Mesodermal cell (in vitro differentiated cells): ENCODE measurements at regions not wholly inside any gene's neighbourhood (a gene's known extent, or its start where the extent isn't known, plus 50 kb on each side); places are given as distances from the start of the nearest gene placed in this dataset.

Experiments used
- H3K27ac ChIP-seq: 2 replicates; pipeline ENCODE4 v1.7.0; 2013; ENCODE audit warnings: mild to moderate bottlenecking, low read depth, low read length, moderate library complexity; ENCODE audit not compliant: severe bottlenecking
- H3K36me3 ChIP-seq: 2 replicates; pipeline ENCODE4 v1.7.1; 2013; ENCODE audit warnings: mild to moderate bottlenecking, low read length, moderate library complexity; ENCODE audit not compliant: control insufficient read depth, insufficient read depth
- H3K4me1 ChIP-seq: one replicate; pipeline ENCODE4 v1.7.1; 2013; ENCODE audit warnings: mild to moderate bottlenecking, low read length; ENCODE audit not compliant: insufficient read depth, control insufficient read depth, poor library complexity, severe bottlenecking
- H3K4me3 ChIP-seq: 2 replicates; pipeline ENCODE4 v1.7.0; 2013; ENCODE audit warnings: low read length, control low read depth, mild to moderate bottlenecking; ENCODE audit not compliant: insufficient read depth, poor library complexity, severe bottlenecking; ENCODE audit errors: extremely low read depth
- H3K9me3 ChIP-seq: 2 replicates; pipeline ENCODE4 v1.7.1; 2013; ENCODE audit warnings: mild to moderate bottlenecking, low read length, moderate library complexity; ENCODE audit not compliant: control insufficient read depth
- WGBS, 2 experiments: methylation state at CpG; one replicate each; pipeline ENCODE4 v1.1.5; 2013; ENCODE audit warnings: missing lambda C conversion rate in 2 of 2; ENCODE audit not compliant: insufficient coverage in 2 of 2; 5-methylcytosine and 5-hydroxymethylcytosine counted together

DNA sequence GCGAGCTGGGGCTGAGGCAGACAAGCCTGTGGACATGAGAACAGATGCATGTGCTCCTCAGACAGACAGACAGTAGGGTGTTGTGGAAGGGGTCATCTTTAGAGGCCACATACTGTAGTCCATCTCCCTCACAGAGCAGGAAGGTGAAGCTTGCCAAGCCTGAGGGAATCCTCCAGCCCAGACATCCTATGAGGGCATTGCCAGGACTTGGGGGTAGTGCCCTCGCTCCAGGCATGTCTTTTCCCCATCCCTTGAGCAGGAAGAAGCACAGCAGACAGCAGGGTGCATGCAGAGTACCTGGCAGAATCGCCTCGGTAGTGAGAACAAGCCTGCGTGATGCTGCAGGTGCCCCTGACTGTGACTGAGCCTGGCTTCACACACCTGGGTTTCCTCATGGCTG is 66.5 kb upstream of the CLDN5 start:
- WGBS, 2 experiments, result 77 to 92% methylated on average over 3 to 5 of the region's 5 CpGs
- Histone ChIP-seq H3K4me1 (no peaks in the 10 kb centered on the region), H3K4me3 (no peak overlapping the region), H3K27ac (no peak overlapping the region), H3K36me3 (no peaks in the 10 kb centered on the region), H3K9me3 (no peaks in the 10 kb centered on the region)

GRCh38 chr22:19591568-19591967 is 67.4 kb upstream of the CLDN5 start:
- H3K4me3 ChIP-seq, result no peak overlapping the region
- no peaks in the 10 kb centered on the region for H3K36me3 ChIP-seq
- H3K27ac ChIP-seq, result no peak overlapping the region
- WGBS, 2 experiments, result 56 to 70% methylated on average over 2 of the region's 2 CpGs
- no peaks in the 10 kb centered on the region for H3K4me1 ChIP-seq
- no peaks in the 10 kb centered on the region for H3K9me3 ChIP-seq

DNA sequence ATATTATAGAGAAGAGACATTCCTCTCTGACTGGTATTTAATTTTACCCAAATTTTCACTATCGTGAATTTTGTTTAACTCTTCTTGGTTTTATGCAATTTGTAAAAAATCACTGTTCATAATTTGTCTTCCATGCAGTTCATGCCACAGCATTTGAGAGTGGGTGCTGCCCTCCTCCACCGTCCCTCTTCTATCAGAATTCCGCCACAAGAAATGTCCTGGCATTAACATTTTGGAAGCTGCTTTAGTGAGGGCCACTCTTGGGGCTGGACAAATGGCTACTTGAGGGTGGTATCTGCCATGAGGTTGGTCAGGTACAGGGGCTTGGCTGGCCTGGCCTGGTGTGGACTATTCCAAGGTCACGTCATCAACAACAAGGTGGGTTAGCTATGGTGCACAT is 68.3 kb upstream of the CLDN5 start:
- 100% methylated on average over 3 of the region's 4 CpGs for WGBS, 2 experiments
- Histone ChIP-seq H3K4me1 (no peaks in the 10 kb centered on the region), H3K9me3 (no peaks in the 10 kb centered on the region), H3K36me3 (no peaks in the 10 kb centered on the region), H3K27ac (no peak overlapping the region), H3K4me3 (no peak overlapping the region)

DNA sequence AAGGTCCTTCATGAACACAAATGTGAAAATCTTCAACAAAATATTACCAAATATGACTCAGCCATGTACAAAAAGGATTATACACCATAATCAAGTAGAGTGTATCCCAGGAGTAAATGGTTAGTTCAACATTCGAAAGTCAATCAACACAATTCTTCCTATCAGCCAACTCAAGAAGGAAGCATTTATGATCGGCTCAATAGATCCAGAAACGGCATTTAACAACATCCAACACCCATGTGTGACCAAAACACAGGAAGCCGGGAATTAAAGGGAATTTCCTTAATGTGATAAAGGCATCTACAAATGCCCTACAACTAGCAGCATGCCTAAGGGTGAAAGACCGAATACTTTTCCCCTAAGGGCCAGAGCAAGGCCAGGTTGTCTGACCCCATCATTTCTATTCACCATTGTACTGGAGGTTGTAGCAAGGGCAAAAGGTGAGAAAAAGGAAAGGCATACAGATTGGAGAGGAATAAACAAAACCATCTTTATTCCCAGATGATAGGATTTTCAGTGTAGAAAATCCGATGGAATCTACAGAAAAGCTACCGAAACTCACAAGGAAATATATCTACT is 69.9 kb upstream of the CLDN5 start:
- 67% methylated on average over 2 of the region's 7 CpGs; no CpG with 5 or more reads in 1 of the 2 experiments for WGBS, 2 experiments
- Histone ChIP-seq H3K36me3 (no peaks in the 10 kb centered on the region), H3K9me3 (no peaks in the 10 kb centered on the region), H3K27ac (no peak overlapping the region), H3K4me3 (no peak overlapping the region), H3K4me1 (no peaks in the 10 kb centered on the region)

- H3K4me3 ChIP-seq, result no peak overlapping the region
- H3K36me3 ChIP-seq, result no peaks in the 10 kb centered on the region
- no peaks in the 10 kb centered on the region for H3K4me1 ChIP-seq
- WGBS, 2 experiments, result 85 to 87% methylated on average over 7 of the region's 7 CpGs
- no peak overlapping the region for H3K27ac ChIP-seq
- H3K9me3 ChIP-seq, result no peaks in the 10 kb centered on the region
Observed at GRCh38 chr22:19595532-19595931, 71.3 kb upstream of the CLDN5 start.

- Histone ChIP-seq H3K4me1 (no peaks in the 10 kb centered on the region), H3K4me3 (no peak overlapping the region), H3K27ac (no peak overlapping the region), H3K9me3 (no peaks in the 10 kb centered on the region), H3K36me3 (no peaks in the 10 kb centered on the region)
- WGBS, 2 experiments, result 85 to 86% methylated on average over 16 to 18 of the region's 20 CpGs
Observed at GRCh38 chr22:19596680-19597398, 72.6 kb upstream of the CLDN5 start.

GRCh38 chr22:19597399-19597735 is 73.2 kb upstream of the CLDN5 start:
- H3K9me3 ChIP-seq, result no peaks in the 10 kb centered on the region
- H3K27ac ChIP-seq, result no peak overlapping the region
- H3K4me3 ChIP-seq, result no peak overlapping the region
- 83 to 91% methylated on average over 1 to 4 of the region's 7 CpGs for WGBS, 2 experiments
- H3K36me3 ChIP-seq, result no peaks in the 10 kb centered on the region
- no peaks in the 10 kb centered on the region for H3K4me1 ChIP-seq

DNA sequence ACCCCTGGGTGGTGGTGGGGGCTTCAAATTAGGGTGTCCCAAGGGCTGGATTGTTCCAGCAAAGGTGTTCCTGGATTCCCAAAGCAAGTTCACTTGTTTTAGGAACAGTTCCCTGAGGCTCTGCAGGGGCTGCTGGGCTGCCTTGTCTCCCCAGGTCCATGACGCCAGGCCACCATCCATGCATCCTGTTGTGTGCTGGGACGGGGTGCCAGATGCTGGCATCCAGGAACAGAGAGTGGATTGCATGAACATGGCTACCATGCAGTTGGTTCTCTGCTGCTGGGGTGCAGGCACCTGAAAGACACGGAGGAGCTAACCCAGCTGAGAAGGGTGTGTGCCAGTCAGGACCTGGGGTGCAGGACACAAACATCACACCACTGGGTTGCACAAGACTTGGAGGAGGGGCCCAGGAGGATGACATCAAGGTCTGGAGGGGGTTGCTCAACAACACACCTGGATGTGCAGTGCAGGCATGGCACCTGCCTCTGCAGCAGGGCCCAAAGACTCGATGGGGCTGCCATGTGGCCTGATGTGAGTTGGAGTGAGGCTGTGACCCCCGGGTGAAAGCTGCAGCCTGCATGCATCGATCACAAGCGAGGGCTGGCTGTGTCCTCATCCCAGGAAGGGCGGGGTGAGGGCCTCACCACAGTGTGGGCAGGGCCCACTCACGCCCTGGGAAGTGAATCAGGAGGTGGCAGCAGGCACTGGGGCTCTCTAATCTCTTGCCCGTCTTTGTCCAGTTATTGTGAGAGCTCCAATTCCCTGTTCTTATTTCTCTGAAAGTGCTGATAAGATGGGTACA is 74.0 kb upstream of the CLDN5 start:
- no peaks in the 10 kb centered on the region for H3K9me3 ChIP-seq
- H3K27ac ChIP-seq, result no peak overlapping the region
- H3K4me3 ChIP-seq, result no peak overlapping the region
- 85 to 92% methylated on average over 9 to 10 of the region's 10 CpGs for WGBS, 2 experiments
- H3K36me3 ChIP-seq, result no peaks in the 10 kb centered on the region
- H3K4me1 ChIP-seq, result no peaks in the 10 kb centered on the region

DNA sequence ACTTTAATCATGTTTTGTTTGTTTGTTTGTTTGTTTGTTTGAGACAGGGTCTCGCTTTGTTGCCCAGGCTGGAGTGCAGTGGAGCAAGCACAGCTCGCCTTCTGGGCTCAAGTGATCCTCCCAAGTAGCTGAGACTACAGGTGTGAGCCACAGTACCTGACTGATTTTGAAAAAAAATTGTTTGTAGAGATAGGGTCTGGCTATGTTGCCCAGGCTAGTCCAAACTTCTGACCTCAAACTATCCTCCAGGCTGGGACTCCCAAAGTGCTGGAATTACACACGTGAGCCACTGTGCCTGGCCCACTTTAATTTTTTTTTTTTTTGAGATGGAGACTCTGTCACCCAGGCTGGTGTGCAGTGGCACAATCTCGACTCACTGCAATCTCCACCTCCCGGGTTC is 74.8 kb upstream of the CLDN5 start:
- WGBS, 2 experiments, result 85% methylated on average over 3 to 4 of the region's 5 CpGs
- no peaks in the 10 kb centered on the region for H3K36me3 ChIP-seq
- no peaks in the 10 kb centered on the region for H3K9me3 ChIP-seq
- no peaks in the 10 kb centered on the region for H3K4me1 ChIP-seq
- no peak overlapping the region for H3K27ac ChIP-seq
- no peak overlapping the region for H3K4me3 ChIP-seq

GRCh38 chr22:19599626-19600243 is 75.5 kb upstream of the CLDN5 start:
- no peak overlapping the region for H3K4me3 ChIP-seq
- H3K27ac ChIP-seq, result no peak overlapping the region
- WGBS, 2 experiments, result 86 to 91% methylated on average over 9 to 12 of the region's 12 CpGs
- no peaks in the 10 kb centered on the region for H3K36me3 ChIP-seq
- H3K9me3 ChIP-seq, result no peaks in the 10 kb centered on the region
- H3K4me1 ChIP-seq, result peaks cover under 1% of the 10 kb centered on the region
